Stimulated activated CD4-positive, alpha-beta T cell treated with anti-CD3 and anti-CD28 coated beads, Interleukin-1b, Interleukin-23, amount 100 ng/mL, for 24 hours (primary cell): ENCODE measurements at regions not wholly inside any gene's neighbourhood (a gene's known extent, or its start where the extent isn't known, plus 50 kb on each side); places are given as distances from the start of the nearest gene placed in this dataset.

Experiments used
- DNase-seq, 4 experiments: peaks; one replicate each; pipeline ENCODE4 v3.0.0-alpha.2; 2020; ENCODE audit warnings: low read depth in 4 of 4, low spot score in 1 of 4

DNA sequence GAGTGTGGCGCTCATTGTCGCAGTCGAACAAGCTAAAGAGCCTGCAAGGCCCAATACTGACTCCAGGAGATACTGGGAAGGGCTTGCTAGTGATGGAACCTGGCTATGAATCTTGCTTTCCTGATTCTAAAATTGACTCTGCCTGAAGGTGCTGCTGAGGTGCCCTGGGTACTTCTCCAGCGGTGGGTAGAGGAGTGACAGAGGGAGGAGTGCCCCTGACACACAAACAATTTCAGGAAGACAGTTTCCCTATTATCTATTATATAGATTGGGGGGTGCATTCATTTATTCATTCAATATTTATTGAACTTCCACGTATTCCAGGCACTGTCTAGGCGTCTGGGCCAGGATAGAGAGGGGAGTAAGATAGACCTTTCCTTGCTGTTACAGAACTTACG lies 339.2 kb upstream of the GATB start:
- DNase-seq = no peak

DNA sequence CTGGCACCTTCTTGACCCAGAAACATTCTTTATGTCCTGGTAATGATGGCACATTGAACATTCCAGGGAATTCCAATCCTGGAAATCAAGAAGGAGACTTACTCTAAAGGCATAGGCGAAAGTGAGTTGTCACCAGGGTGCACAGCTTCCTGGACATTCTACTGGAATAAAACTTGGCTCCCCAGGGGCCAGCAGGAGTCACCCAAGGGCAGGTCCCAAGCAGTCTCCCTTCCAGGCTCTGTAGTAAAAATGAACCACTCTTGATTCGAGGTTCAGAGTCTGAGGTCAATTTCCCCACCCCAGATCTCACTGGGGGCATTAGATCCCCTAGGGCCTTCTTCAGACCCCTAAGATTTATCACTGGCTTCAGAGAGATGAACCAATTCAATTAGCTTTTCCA lies 338.7 kb upstream of the GATB start:
- no peak for DNase-seq

DNA sequence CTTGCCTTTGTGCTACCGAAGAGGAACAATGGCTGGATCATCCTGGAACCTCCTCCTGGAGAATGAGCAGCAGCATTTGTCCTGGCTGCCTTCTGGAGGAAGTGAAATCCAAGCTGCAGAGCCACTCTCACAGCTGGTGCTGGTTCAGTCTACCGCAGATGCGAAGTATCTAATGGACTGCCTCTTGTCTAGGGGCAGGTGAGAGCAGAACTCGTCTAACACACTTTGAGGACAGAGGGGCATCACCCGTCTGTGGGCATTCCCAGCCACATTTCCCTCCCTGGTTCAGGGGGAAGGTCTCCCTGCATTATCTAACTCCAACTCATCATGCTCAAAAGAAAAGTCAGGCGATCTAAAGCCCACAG lies 338.2 kb upstream of the GATB start:
- DNase-seq = no peak

DNA sequence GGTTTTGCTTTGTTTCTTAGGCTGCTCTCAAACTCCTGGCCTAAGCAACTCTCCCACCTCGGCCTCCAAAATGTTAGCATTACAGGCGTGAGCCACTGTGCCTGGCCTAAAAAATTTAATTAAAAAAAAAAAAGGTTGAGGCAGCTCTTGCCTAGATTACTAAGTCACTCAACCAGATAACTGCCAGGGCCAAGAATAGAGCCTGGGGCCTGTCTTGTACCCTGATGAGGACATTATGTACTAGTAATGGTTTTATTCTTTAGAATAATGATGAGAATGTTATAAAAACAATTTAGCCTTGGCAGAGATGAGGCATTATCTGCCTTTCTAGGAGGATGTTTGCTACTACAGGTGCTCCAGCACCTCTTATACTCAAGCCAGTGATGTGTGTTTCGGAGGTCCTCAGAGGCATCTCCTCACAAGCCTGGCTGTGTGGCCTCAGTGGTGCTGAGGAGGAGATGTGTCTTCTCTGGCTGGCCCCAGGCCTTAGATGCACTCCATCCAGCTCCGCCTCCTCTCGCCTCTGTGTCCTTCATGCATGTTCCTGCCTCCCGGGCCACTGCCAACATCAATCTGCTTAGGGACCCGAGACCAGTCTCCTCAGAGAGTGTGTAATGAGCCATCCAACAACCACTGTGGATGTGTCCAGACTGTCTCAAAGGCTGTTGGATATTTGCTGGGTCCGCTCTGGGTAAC lies 337.7 kb upstream of the GATB start:
- no peak for DNase-seq

DNA sequence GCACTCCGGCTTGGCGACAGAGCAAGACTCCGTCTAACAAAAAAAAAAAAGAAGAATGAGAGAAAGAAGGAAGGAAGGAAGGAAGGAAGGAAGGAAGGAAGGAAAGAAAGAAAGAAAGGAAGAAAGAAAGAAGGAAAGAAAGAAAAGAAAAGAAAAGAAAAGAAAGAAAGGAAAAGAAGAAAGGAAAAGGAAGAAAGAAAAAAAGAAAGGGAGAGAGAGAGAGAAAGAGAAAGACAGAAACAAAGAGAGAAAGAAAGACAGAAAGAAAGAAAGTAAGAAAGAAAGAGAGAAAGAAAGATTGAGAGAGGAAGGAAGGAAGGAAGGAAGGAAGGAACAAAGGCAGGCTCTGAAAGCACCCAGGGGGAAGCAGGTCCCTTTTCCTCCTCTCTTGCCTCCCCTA lies 336.6 kb upstream of the GATB start:
- no peak for DNase-seq

DNA sequence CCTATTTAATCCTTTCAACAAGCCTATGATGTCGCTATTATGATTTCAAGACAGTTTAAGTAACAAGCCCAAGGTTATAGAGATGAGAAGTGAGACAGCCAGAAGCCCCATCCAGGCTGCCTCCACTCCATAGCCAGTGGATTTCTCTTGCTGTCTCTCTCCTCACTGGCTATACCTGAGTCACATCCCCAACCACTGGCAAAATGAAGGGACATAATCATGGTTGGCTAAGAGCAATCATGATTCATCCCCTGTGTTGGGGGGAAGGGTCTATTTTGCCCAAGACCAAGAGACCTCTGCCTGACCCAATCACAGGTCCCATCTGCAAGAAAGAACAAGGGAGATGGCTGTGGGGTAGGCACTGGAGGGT lies 334.9 kb upstream of the GATB start:
- DNase-seq = no peak

DNA sequence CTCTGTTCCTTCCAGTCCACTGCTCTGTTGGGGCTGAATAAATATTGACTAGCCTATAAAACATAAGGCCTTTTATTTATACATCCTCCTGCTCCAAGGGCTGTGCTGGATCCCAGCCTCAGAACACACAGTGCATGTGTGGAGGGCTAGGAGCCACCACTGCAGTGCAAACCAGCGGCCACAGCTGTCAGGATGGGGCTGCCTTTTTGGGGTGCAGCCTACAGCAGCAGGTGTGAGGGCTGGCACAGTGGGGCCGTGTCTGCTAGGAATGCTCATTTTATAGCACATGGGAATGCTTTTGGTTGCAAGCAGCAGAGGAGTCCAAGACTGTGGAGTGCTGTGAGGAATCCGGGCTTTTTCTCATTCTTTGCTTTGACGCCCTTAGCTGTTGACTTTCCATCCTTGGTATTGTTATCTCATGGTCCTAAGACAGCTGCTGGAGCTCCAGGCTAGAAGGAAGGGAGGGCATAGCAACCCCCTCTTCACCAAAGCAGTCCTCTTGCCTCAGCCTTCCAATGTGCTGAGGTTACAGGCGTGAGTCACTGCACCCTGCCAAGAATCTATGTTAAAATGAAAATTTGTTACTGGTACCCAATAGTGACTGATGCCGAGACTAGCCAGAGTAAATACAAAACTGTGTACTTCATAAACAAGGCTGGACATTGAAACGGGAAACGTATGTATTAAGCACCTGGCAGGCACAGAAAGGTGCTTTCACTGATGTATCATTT lies 334.3 kb upstream of the GATB start:
- DNase-seq = no peak

DNA sequence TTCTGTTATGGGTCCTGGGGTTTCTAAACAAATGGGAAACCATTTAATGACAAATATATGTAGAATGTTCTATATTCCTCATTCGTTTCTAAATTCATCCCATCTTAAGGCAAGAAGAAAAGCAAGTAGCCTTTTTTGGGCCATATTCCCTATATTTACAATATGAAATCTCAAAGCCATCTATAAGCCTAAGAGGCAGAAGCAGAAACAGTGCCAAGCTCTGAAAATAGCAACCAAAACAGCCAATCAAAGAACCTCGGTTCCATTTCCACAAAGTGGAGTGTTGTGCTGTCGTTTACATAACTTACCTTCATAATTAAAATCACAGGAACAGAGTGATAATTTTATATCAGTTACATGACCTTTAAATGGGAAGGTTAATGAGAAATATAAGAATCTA lies 330.6 kb upstream of the GATB start:
- no peak for DNase-seq

DNA sequence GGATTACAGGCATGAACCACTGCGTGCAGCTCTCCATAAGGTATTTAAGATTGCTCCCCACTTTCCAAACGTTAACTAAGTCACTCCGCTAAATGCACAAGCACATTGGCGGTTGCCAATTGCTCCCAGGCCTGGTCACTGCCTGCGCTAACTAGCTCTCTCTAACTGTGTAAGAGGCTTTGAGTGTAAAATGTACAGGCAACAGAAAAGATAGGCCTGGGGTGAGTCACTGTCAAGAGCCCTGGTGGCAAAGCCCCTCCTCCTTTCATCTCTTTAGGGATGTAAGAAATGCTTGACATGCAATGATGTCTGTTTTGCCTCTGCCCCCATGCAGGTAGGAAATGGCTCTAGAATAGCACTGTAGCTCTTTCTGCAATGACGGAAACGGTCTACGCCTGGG lies 329.7 kb upstream of the GATB start:
- no peak for DNase-seq

DNA sequence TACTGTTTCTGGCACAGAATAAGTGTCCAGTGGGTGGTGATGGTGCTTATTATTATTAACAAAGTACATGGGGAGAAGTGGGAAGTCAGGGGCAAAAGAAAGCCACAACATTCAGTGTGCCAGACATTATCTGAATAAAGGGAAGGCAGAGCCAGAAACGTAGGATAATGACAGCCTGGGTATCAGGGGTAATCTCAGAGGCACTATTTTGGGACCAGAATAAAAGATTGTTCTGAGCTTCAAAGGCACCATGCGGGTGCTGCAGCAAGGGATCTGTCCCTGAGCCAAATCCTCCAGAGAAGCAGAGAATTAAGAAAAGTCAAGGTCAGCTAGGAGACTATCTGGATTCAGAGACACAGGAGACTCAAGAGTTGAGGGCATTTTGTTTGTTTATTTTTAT lies 328.8 kb upstream of the GATB start:
- DNase-seq = no peak

DNA sequence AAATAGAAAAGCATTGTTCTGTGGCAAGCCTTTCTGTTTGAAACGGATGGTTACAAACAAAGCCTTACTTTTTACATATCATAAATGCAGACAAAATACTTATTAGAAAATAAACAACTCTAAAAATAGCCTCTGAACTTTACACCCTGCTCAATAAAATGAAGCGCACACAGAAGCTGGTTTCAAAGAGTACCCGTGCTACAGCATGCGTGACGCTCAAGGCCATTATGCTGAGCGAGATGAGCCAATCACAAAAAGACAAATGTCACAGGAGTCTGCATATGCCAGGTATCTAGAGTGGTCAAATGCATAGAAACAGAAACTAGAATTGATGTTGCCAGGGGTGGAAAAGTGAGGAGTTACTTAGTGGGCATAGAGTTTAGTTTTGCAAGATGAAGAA lies 326.5 kb upstream of the GATB start:
- DNase-seq = no peak

DNA sequence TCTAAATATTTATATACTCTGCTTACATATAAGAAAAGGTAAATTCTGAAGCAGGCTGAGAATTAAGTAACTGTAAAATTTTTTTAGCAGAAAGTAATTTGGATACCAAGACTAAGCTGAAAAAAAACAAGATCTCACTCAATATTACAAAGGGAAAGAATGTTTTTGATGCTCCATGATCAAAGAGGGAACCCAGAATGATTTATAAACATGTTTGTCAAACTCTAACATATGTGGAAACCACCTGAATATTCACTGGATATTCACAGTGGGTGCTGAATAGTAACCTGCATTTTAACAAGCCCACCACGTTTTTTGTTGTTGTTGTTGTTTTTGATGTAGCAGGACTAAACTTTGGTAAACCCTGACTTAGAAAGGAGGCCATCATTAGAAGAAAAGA lies 324.9 kb upstream of the GATB start:
- no peak for DNase-seq

DNA sequence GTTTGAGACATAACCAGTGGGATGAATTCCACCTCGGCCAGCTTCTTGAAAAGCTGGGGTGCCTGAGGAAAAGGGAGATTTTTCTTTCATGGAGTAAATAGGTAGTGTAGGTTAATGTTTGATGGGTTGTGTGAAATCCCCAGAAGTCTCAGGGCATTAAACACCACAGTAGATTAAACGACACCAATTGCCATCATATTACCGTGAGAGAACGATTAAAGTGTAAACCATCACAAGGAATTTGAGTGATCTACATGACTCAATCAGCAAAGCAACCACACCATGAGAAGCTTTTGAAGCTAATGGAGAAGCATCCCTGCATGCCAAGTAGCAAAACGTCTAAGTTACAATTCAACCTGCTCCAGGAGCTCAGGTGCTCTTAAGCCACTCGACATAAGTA lies 322.5 kb upstream of the GATB start:
- DNase-seq = no peak

DNA sequence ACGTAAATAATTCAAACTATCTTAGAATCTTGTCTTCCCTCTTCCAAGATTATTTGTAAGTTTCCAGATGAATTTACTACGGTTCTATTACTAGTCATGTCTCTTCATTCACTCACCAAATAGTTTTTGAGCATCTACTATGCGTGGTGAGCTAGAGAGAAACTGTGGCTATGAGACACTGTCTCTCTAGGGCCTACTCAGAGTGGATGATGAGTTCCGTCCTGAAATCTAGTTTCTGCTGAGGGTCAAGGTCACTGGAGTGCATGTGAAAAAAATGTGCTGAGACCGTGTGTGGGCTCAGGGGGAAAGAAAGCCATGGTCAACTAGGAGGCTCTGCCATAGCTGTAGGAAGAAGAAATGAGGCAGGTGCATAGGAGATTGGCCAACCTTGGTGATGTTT lies 320.2 kb upstream of the GATB start:
- DNase-seq = no peak

DNA sequence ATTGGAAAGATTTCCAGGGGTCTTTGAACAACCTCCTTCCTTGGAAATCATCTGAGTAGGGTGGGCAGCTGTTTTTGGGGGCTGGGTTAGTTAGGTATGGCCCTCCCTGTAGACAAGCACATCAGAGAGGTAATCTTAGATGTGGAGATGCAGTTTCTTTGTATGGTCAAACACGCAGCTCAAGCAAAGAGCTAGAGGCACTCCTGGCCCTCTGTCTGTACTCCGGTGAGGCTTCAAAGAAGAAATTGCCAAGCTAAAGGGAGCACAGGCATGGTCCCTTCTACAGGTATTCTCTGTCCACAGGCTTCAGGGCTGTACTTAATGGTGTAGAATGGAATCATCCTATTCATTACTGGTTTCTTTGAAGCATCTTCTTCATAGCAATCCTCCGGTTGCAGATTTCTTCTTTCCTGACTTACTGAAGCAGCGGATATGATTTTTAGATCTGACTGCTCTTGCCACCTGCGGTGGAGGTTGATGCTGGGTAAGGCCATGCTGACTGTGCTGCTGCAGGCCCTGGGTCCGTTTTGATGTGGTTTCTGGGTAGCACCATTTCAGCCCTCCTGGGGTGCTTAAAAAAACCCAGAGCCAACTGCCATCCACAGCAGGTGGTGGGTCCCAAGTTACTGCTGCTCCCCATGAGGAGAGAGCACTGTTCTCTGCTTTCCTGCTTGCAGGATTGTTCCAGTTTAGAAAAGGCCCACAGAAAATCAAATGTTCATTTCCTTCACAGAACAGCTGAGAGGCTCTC lies 318.9 kb upstream of the GATB start:
- DNase-seq = no peak

DNA sequence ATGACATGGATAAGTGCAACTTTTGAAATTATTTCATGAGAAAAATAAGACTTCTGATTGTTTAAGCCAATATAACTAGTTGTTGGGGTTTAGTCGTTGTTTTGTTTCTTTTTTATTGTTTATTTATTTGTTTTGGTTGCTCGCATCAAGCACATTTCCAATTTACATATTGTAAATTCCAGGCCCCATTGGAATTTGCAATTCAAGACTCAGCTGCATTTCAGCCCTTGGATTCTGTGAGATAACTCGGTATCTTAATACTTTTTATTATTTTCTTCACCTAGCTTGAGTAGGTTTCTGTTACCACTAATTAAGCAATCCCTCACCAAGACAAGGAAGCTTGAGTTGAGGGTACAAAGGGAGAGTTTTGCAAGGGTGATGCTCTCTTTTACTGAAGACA lies 318.3 kb upstream of the GATB start:
- no peak for DNase-seq

DNA sequence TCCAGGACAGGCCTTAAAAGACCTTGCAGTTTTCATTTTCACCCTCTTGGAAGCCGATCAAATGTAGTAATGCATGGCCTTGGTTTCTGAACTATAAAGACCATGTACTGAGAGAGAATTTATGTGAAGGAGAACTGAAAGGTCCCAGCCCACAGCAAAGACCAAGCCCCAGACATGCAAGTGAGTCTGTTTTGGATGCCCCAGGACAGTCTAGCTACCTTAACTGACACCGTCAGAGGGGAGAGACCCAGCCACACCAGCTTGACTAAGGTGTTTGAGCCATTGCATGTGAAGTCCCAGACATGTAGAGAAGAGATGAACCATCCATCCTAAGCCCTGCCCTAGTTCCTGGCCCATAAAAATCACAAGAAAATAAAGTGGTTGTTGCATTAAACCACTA lies 316.8 kb upstream of the GATB start:
- no peak for DNase-seq

DNA sequence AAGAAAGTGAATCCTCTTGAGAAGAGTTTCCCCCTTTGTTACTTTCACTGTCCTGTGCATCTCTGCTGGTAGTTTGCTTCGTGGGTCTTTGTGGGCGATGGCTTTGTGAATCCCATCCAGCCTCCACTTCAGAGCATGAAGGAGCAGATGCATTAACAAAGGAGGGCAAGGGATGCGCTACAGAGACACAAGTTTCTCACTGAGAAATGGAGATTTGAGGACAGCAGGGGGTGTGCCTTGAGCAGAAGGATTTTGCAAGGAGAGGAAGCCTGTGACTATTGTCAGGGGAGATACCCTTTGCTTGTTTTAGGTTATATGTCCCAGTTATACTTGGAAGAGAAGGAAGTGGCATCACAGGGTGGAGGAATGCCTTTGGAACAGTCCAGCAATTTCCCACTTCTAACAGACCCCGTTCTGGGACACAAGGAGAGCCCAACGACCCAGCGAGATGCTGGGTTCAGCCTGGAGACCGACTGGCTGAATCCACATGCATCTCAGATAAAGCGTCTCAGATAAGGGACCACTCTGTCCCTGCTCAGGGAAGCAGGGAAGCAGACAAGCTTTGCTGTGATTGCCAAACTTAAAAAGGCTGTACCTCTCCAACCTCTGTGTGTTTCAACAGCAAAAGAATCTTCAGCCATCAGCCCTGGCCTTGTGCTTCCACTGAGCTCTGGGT lies 314.6 kb upstream of the GATB start:
- no peak for DNase-seq

DNA sequence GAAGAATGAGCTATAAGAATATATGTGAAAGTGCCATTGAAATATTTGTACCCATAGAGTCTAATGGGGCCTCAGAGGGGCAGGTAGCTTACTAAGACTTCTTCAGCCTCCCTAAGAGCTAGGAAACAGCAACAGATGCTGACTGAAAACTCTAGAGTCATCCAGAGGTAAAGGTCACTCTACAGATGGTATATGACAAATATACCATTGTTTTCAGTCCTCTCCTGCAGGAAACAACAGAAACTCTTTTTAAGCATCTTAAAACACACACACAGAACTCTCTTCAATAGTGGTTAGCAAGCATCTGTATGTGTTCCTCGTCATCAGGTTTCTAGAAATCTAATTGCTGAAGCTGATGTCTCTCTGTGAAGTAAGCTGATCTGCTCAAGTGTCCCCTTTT lies 313.8 kb upstream of the GATB start:
- no peak for DNase-seq

DNA sequence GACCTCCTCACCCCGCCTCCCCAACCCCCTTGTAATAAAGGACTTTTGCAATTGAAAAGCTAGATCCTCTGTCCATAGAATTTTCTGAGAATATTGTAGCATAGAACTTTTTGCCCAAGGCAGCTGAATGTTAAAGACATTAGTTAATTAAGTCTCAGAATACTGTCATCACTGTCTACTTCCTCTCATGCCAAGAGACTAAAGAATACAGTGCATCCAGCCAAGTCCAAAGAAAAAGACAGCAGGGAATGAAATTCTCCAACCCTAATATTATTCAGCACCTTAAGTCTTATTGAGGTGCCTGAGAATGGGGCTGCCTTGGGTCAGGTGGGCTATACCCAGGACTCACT lies 313.3 kb upstream of the GATB start:
- no peak for DNase-seq

DNA sequence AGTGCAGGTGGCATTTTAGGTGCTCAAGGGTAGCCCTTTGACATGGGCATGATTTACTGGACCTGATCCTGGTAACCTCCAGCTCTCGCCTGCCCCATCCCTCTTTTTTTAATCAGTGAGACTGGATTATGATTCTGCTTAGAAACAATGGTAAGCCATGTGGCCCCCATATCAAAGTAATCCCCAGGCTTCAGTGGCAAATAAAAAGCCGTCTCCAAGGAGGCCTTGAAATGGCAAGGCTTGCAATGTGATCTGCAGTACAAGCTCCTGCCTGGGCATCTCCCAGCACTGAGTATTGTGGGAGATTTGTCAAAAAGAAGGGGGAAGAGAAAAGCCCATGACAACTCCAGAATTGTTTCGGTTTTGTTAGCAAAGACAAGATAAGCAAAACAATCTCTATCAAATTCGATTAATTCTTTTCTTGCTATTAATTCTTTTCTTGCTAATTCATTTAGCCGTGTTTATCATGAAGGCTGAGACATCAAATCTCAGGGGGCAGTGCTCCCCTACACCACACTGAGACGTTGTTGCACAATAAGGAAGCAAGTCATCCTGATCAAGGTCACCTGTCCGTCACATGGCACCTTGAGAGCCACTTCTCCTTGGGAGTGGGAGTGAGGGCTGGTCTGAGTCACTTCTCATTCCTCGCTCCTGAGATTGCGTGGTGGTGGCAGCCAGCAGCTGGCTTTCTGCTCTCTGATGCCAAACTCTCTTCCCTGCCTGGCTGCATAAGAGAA lies 312.7 kb upstream of the GATB start:
- no peak for DNase-seq
